ENCODE measurements at regions not wholly inside any gene's neighbourhood (a gene's known extent, or its start where the extent isn't known, plus 50 kb on each side); places are given as distances from the start of the nearest gene placed in this dataset.

GRCh38 chr15:47829667-47830066 is 112.4 kb downstream of the SEMA6D start:
- TF ChIP-seq EZH2 (IDR thresholded peaks at IDR 0.05; ENCODE audit: insufficient read depth, low read length) (no peak), CTCF (IDR thresholded peaks at IDR 0.05; ENCODE audit: insufficient read depth, low read depth, low read length) (no peak)
